ENCODE measurements at regions not wholly inside any gene's neighbourhood (a gene's known extent, or its start where the extent isn't known, plus 50 kb on each side); places are given as distances from the start of the nearest gene placed in this dataset.
A peak's percentile ranks its signal among the peaks of the same experiment; 100 is the strongest.
"Not testable (repeated sequence)": the region's sequence is repeated elsewhere in the genome, so short reads cannot be mapped to it uniquely, and the experiment has no call there.

- DNase-seq = no peak
These were observed 134.6 kb upstream of the KBTBD8 start for GRCh38 chr3:66863205-66864111.

DNA sequence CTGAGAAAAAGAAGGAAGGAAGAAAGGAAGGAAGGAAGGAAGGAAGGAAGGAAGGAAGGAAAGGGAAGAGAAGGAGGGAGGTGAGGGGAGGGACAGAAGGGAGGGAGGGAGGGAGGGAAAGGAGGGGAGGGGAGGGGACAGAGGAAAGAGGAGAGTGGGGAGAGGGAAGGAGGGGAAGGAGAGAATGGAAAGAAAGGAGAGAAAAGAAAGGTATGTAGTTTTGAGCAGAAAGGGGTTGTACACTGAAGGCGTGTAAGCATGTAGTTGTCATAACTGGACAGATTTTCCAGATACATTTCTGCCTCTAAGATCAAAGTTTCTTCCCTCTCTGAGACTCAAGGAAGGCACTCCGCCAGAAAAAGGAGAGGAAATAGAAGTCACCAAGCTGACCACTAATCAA, 113.4 kb upstream of the KBTBD8 start:
- no peak for DNase-seq

GRCh38 chr3:66885326-66886000, 112.6 kb upstream of the KBTBD8 start:
- DNase-seq = no peak

- no peak for DNase-seq
These were observed 108.2 kb upstream of the KBTBD8 start for GRCh38 chr3:66889750-66890494.

- DNase-seq = no peak
These were observed 100.0 kb upstream of the KBTBD8 start for GRCh38 chr3:66898155-66898554.

DNA sequence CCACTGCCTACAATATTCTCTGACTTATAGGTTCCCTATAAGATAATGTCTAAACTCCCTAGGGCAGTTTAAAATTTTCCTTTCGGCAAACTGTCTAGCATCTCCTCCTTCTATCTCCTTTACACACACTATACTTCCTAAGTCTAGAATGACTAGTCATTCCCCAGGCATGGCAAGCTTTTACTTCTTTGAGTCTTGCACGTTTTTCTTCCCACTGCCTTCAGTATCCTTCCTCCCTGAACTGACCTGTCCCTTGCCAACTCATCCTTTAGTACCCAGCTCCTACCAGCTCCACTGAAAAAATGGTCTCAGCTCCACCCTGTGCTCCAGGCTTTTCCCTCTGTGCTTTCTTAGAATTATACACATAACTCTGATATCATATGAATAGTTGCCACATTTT, 93.8 kb upstream of the KBTBD8 start:
- no peak for DNase-seq

- DNase-seq = no peak
These were observed 93.1 kb upstream of the KBTBD8 start for GRCh38 chr3:66904831-66905493.

- DNase-seq = peak; percentile 24 to 74
These were observed 91.0 kb upstream of the KBTBD8 start for GRCh38 chr3:66907136-66907535.

DNA sequence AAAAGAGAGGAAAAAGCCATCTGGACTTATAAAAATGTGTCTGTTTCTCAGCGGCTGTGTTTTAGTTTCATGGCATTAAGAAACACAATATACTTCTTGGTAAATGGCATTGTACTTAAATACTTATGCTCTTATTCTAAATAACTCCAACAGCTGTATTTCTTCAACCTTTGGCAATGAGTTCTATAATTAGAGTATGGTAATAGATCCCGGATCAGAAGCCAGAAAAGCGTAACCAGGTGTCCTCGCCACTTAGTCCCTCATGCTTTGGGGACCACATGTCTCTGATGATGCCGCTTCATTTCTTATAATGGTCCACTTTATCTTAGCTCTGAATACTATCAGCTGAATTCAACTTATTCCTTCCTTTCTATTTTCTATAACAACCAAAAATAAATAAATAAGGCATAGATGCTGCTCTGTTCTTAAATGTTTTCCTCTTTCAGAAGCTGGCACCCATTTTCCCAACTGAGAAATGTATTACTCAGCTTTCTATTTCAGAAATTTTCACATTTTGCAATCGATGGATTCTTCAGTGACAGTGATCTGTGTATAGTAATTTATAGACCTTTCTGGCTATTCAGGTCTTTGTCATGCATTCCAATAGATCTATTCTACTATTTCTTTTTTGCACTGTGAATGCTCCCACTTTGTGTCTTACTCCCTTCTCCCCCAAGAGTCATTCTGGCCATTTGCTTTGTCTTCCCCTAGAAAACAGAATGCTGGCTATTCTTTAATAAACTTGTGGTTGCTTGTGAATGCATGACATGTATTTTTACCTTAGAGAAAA, 87.6 kb upstream of the KBTBD8 start:
- peak; percentile 73 to 93 for DNase-seq

DNA sequence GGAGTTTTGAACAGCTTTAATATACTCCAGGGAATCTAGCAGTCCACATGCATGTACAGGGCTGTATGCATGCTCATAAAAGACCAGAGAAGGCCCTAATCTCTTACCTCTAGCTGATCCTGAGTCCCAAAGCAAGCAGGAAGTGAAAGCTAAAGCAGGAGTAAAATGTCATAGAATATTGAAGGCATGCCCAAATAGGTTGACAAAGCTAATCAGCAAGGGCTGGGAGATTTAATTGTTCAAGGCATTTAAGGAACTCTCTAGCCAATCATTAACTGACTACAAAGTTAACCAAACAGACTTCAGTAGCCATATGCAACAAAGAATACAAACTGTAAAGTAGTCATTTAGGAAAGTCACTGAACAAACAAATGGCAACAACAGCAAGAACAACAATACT, 85.8 kb upstream of the KBTBD8 start:
- DNase-seq = no peak

GRCh38 chr3:66922058-66922457, 76.0 kb upstream of the KBTBD8 start:
- DNase-seq = no peak

- no peak for DNase-seq
These were observed 74.1 kb upstream of the KBTBD8 start for GRCh38 chr3:66923969-66924368.

DNA sequence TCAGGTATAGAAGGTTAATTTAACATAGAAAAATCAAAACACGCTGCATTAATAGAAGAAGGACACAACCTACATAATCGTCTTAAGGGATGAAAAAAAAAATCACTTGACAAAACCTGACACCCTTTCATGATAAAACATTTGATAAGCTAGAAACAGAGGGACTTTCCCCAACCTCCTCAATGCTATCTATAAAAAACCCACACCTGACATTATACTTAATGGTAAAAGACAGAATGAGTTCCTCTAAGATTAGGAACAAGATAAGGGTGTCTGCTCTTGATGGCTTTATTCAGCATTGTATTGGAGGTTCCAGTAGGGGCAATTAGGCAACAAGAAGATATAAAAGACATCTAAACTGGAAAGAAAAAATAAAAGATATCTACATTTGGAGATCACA, 69.9 kb upstream of the KBTBD8 start:
- no peak for DNase-seq

DNA sequence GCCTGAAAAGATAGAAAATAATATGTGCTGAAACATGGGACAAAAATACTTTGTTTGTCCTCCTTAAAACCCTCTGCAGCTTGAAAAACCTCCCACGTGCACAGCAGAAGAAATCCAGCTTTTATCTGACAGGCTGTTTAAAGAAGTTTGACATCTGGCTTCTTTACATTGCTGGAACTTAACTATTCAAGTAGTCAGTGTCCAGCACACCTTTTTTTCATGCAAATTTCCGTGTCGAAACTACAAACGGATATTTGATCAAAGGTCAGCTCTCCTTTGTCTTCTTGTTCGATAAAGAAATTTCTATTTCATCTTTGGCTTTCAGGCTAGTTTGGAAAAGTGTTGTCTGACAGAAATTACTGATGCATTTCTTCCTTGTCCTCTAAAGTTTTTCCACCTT, 66.8 kb upstream of the KBTBD8 start:
- peak in 1 of 2 experiments; percentile 1 for DNase-seq

GRCh38 chr3:66931699-66932098, 66.4 kb upstream of the KBTBD8 start:
- no peak for DNase-seq

- no peak for DNase-seq
These were observed 64.9 kb upstream of the KBTBD8 start for GRCh38 chr3:66933233-66933632.

DNA sequence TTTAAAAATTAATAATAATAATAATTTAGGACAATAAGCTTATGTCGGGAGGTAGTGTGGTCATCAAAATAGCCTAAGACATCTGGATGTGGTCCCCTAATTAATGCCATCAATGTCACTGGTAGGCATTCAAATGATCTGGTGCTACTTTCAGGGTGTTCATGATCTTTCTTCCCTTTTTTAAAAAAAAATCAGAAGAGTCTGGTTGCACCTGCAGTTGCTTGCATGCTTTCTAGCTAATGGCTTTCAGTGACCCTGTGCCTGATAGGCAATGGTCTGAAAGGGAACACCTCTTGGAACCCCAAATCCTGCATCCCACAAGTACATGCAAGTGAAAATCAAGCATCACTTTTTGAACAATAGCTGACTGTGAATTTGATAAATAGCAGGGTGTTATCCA, 64.1 kb upstream of the KBTBD8 start:
- DNase-seq = no peak

DNA sequence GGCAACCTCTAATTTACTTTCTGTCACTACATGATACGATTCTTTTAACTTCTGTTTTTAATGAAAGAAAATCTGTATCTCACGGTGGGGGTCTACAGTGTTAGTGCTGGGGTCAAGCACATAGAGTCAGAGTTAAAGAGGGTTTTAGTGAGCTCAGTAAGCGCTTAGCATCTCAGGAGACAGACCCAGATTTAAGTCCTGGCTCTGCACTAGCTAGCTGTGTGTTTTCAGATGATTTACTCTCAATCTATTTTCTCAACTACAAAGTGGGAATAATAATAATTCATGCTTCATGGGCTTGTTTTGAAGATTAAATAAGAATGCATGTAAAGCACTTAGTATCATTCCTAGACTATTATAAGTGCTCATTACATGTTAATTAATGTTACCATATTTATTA, 63.4 kb upstream of the KBTBD8 start:
- DNase-seq = no peak

DNA sequence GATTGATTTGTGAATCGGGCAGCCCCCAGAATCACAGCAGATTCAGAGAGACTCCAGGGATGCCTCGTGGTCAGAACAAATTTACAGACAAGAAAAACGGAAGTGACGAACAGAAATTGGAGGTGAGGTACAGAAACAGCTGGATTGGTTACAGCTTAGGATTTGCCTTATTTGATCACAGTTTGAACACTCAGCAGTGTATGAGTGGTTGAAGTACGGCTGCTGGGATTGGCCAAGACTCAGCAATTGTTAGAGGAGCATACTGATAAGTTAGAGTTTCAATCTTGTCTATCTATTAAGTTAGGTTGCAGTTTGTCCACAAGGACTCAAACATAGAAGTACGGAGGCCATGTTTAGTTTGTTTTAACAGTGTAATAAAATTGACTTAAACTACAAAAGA, 61.1 kb upstream of the KBTBD8 start:
- DNase-seq = not testable (repeated sequence)

DNA sequence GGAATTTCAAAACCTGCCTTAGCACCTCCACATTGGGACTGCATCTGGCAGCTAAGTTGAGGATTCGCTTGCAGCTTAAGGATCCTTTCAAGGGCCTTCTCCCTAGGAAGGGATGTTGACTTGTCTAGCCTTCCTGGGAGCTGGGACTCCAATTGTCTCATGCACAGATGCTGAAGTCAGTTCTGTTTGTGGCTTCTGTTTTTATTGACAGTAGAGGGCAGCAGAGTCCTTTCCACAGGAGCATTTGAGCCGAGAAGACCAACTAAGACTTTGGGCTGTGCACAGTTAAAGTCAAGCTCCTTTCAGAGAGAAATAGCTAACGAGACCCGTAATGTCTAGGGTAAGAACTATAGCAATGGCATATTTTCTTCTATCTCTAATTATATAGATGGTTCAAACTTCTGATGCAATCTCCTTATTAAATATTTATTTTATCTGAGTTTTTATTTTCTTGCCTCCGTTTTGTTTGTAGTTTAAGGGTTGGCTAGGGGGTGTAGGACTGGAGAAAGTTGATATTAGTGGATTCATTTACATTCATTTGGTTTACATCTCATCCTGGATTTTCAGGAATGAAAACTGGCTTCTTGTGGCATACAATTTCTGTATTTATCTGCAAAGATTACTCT, 59.7 kb upstream of the KBTBD8 start:
- peak; percentile 42 to 81 for DNase-seq

DNA sequence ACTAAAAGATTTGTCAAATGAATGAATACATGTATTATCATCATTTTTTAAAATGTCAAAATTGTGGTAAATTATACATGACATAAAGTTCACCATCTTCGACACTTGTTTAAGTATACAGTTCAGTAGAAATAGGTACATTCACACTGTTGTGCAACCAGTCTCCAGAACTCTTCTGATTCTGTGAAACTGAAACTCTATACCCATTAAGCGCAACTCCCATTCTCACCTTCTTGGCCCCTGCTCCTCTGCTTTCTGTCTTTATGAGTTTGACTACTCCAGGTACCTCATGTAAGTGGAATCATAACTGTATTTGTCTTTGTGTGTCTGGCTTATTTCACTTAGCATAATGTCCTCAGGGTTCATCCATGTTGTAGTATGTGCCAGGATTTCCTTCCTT, 50.1 kb upstream of the KBTBD8 start:
- DNase-seq = no peak

All from NCI-H524 (cell line).